CD4-positive, alpha-beta T cell treated with Interleukin-15 for 4 hours (primary cell): ENCODE measurements at regions not wholly inside any gene's neighbourhood (a gene's known extent, or its start where the extent isn't known, plus 50 kb on each side); places are given as distances from the start of the nearest gene placed in this dataset.

Source experiments
- DNase-seq: peaks from one replicate; pipeline ENCODE4 v3.0.0-alpha.2; 2020; ENCODE audit warnings: low spot score

GRCh38 chr6:113461153-113461932, 395.8 kb upstream of the MARCKS start:
- DNase-seq: no peak

DNA sequence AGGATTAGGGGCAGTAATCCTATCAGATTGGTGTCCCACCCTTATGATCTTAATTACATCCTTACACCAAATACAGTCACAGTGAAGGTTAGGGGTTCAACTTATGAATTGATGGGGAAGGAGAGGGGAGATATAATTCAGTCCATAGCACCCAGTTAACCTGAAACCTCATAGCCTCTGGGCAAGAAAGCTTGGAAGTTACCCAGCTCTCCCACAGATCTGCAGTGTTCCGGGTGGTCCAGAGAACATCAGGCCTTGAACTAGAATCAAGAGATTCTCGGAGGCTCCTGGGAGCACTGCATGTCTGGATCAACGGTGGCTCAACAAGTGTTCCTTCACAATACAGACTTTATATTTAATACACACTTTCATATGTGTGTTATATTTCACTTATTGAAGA, 392.6 kb upstream of the MARCKS start:
- no peak for DNase-seq

DNA sequence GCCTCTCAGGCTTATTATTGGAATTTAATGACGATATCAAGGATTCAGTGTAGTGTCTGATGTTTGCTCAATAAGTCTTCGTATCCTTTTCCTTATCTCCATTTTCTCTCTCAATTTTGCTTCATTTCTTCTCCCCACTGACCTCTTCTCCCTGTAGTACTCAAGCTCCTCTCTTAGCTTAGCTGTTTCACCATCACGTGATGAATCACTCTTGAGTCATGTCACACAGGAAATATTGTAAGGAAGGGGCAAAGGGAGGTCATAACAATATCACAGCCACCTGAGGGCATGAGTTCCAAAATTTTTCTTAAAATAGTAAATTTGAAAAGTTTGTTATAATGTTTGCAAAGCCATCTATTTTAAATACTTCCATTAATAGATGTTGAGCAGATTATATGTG, 392.2 kb upstream of the MARCKS start:
- DNase-seq: no peak

DNA sequence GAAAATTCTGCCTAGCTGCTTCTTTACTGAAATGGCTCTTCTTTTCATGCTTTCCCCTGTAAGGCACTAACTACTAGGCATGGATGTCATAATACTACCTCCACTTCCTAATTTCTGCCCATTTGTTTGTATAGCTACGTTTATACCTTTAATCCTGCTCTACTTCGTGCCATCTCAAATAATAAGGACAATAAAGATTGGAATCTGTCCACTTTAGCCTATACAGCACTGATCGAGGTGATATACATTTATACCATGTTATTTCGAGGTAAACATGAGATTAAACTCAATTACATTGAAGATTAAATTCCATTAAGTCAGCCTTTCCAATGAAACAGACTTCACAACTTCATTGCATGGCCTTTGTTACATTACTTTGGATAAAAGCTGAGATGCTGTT, 390.6 kb upstream of the MARCKS start:
- DNase-seq: no peak

GRCh38 chr6:113475392-113475791, 381.8 kb upstream of the MARCKS start:
- DNase-seq: no peak

- no peak for DNase-seq
Observed at GRCh38 chr6:113476937-113477839, 380.0 kb upstream of the MARCKS start.

- DNase-seq: no peak
Observed at GRCh38 chr6:113480616-113481015, 376.5 kb upstream of the MARCKS start.

GRCh38 chr6:113481458-113481857, 375.7 kb upstream of the MARCKS start:
- DNase-seq: no peak

DNA sequence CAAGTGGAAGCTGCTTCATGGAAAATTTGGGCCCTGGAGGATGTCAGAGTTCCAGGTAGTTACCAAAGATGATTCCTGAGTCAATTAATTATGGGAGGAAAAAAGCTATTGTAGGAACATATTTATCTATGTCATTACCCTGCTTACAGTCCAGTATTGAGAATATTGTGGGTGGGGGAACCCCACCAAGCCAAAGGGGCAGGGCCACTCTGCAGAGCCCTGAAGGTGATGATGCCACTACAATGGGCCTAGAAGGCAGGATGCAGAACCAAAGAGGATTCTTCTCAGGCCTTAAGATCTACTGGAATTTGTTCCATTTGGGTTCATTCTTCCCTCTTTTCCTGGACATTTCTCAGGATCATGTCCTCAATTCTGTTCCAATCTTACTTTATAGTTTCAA, 375.2 kb upstream of the MARCKS start:
- no peak for DNase-seq

- DNase-seq: no peak
Observed at GRCh38 chr6:113482771-113483170, 374.4 kb upstream of the MARCKS start.

DNA sequence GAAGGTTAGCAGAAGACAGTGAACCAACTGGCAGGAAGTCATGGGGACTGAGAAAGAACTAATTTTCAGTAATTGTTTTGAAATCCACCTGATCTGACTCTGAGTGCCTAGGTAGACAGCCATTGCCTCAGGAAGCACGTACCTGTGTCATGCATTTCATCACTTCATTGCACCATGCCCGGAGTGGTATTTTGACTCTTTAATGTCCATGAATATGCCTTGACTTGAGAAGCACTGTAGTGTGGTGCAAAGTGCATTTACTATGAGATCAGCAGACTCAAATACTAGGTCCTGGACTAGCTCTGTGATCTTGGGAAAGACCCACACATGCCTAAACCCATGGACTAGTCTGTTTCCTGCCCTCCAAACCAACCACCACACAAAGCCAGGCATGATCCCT, 370.9 kb upstream of the MARCKS start:
- no peak for DNase-seq

DNA sequence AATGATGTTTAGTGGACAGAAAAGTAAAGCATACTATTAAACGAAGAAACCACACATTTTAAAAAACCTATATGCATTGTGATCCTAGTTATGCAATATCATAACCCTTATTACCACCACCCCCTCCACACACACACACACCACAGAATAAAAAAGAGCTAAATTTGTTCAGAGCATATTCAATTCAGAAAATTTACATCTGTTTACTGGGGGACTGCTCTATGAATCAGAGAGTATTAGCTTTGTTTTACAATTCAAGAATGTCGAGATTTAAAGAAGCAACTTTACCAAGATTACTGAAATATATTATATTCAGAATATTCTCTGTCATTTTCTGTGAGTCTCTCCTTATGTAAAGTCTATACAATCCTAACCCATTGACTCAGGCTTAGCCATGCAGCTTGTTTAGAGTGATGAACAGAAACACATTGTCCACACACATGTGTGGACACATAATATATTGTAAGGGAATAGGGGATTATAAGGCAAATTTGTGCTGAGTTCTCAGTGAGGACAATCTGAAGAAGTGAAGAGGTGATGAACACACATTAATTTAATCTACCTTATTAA, 369.6 kb upstream of the MARCKS start:
- DNase-seq: no peak

- no peak for DNase-seq
Observed at GRCh38 chr6:113488061-113488460, 369.1 kb upstream of the MARCKS start.

DNA sequence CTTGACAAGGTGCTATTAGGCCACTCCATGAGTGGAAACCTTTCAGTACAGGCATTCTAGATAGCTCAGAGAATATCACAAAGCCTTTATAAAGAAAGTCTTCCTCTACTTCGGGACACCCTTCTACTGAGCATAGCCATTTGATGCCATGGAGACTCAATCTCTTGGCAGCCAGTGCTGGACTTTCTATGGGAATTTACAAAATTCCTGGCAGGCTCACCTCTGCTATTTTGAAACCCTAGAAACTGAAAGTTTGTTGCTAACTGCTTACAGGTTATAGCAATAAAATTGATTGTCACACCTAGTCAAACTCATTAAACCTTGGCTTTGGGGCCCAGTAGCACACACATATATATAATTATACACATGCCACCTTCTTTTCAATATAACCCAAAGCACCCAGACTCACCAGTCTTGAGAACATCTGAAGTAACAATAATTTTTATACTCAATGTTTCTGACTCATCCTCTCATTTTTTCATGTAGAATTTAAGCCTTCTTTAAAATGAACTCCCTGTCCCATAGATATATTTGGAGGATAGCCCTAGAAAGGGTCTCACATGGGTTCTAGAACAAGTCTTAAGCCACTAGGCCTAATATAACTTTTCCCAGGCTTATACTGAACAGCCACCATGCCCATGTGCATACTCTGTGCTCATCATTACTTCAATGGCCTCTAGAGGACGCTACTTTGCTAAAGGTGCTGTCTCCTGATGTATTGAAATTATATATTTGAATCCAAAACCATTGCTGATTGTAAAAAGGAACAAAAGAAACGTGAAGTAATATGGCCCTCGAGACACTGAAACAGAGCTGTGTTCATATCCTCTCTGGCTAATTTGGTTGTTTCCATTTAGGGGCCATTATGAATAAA, 368.1 kb upstream of the MARCKS start:
- DNase-seq: no peak

- DNase-seq: no peak
Observed at GRCh38 chr6:113489952-113490746, 367.0 kb upstream of the MARCKS start.

DNA sequence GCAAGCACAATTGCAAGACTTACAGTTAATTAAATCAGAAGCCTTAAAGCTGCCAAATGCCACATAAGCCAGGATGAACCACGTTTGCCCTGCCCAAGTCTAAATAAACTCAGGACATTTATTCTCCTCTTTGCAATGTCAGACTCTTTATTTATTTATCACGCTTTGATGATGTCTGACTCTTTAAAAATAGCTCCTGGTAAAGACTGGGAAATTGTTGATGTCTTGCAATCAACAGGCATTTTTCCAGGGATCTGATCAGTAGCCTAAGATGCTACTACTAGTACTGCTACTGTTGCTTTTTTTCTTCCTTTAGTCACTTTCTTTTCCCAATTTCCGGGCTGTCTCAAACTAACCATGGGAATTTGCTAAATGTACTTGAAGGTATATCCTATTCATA, 365.8 kb upstream of the MARCKS start:
- no peak for DNase-seq

DNA sequence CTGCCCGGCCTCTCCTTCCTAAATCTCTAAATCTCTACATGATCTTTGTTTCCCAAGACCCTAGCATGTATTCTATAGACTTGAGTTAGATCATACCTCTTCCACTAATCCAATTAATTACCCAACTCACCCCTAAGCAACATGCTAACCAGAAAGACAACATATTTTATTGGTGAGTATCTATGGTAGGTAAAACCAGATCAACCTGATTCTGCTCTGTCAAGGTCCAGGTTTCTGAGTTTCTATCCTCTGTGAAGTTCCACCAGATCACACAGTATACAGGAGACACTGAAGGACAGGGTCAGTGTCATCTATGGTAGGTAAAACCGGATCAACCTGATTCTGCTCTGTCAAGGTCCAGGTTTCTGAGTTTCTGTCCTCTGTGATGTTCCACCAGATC, 363.2 kb upstream of the MARCKS start:
- no peak for DNase-seq

- DNase-seq: no peak
Observed at GRCh38 chr6:113495521-113495920, 361.6 kb upstream of the MARCKS start.

- no peak for DNase-seq
Observed at GRCh38 chr6:113496166-113496565, 361.0 kb upstream of the MARCKS start.

GRCh38 chr6:113500221-113500620, 356.9 kb upstream of the MARCKS start:
- DNase-seq: no peak

DNA sequence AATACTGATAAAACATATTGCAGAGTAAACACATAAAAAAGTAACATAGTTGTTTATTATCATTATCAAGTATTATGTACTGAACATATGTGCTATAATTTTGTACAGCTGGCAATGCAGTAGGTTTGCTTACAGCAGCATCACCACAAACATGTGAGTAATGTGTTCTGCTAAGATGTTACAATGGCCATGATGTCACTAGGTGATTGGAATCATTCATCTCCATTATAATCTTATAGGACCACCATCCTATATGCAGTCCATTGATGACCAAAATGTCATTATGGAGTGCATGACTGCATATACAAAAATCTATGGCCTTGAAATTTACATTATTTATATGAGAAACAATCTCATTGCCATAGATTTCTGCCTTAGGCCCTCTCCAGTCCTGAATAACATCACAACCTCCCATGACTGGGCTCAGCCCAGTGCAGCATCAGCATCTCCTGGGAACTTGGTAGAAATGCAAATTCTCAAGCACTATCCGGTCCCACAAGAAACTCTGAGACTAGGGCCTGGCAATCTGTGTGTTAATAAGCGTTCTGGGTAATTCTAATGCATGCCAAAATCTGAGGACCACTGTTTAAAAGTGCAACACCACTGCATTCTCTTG, 352.0 kb upstream of the MARCKS start:
- DNase-seq: no peak
